GM21367 (cell line): ENCODE measurements at regions not wholly inside any gene's neighbourhood (a gene's known extent, or its start where the extent isn't known, plus 50 kb on each side); places are given as distances from the start of the nearest gene placed in this dataset.

Experiments used
- ATAC-seq: cut with Tn5 transposase; IDR thresholded peaks from one replicate; pipeline ENCODE4 v1.9.1; 2021; ENCODE audit not compliant: unreplicated experiment

DNA sequence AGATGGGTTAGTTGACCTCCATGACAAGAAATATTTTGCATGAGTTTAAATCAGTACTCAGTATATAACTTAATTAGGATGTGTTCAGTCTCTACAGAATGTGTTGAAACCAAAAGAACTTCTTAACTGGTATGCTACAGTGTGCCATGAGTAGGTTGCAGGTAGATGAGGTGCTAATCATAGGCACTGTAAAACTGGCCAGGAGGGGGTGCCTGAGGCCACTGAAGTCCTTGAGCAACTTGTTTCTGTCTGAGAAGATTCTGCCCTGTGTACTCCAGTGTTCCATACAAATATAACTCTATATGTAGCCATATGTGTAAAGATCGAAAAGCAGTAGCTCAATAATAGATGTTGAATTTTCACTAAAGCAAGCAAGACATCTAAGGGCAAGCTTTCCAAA lies 549.2 kb upstream of the KLF12 start:
- no peak for ATAC-seq

DNA sequence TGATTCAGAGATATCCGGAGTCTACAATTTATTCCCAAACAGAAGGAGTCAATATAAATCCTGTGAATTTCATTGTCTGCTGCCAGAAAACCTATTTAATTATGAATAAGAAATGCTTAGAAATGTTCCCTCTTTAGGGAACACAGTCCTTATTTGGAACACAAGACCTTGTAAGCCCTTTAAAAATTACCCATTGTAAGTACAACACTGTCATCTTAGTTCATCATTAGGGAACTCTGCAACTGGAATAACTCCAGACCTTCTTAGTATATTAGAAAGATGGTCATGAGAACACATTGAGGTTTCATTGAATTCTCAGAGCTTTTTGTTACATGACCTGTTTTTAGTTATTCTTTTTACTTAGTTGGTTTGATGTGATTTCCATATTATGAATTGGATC lies 548.5 kb upstream of the KLF12 start:
- ATAC-seq = no peak

- ATAC-seq = no peak
Observed at GRCh38 chr13:74681891-74682290, 547.7 kb upstream of the KLF12 start.

DNA sequence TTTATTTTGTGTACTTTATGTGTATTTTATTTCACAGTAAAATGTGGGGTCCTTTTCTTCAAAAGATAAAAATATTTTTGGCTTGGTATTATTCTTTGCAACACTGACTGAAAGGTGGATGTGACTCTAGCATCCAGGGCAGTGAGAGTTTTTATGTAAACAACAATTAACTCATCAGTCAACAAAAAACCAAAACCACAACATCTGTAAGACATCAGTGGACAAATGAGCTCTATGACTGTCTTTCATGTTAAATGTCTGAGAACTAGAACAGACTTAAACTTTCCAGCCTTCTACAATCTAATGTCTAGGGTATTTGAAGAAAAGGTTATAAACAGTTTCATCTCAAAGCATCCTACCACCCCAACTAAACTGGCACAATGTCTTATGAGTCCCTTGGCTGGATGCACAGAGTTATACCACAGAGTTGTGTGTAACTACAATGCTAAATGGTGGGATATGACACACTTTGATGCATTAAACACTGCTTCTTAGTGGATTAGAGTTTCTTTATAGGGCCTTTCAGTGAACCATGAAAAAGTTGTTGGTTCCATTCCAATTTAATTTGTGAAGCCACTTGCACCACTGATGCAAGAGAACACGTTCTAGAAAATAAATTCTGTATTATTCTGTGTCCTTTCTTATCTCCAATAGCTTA lies 544.2 kb upstream of the KLF12 start:
- no peak for ATAC-seq

- ATAC-seq = no peak
Observed at GRCh38 chr13:74675972-74676371, 541.8 kb upstream of the KLF12 start.

GRCh38 chr13:74675182-74675581 lies 541.0 kb upstream of the KLF12 start:
- ATAC-seq = no peak

GRCh38 chr13:74674720-74675119 lies 540.5 kb upstream of the KLF12 start:
- ATAC-seq = no peak

DNA sequence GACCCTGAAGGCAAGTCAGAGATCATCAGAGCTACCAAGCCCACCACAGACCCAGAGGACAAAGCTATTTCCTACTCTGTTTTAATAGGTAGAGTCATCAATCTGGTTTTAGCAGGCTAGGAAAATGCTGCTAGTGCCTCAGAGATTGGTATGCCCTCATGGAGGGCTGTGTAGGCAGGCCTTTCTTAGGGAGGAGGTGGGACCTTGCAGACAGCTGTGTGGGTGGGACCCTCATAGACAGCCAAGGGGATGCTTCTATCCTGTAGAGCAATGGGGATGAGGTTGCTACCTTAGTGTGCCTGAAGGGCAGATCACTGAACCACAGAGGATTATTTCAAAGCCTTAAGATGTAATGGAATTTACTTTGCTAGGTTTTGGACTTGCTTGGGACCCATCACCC lies 534.9 kb upstream of the KLF12 start:
- ATAC-seq = no peak

- no peak for ATAC-seq
Observed at GRCh38 chr13:74667656-74668203, 533.5 kb upstream of the KLF12 start.

GRCh38 chr13:74662905-74663304 lies 528.7 kb upstream of the KLF12 start:
- ATAC-seq = no peak

DNA sequence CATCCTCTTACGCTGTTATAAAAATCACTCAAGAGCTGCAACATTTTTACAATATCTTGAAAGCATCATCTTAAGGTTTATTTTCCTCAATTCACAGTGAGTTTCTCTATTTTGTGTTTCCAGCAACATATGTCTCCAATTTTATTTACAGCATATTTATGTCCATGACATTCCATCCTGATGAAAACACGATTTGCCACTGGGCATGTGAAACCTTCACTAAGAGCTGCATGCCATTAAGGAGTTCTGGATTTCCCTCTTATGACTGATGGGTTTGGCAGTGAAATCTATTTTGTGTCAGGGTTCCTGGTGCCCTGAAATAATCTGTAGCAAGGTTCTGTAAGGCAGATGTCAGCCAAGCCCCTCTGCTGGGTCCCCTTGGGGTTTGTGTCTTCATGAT lies 527.6 kb upstream of the KLF12 start:
- no peak for ATAC-seq

- ATAC-seq = no peak
Observed at GRCh38 chr13:74657765-74658164, 523.6 kb upstream of the KLF12 start.

GRCh38 chr13:74651121-74651520 lies 516.9 kb upstream of the KLF12 start:
- no peak for ATAC-seq

- ATAC-seq = no peak
Observed at GRCh38 chr13:74647991-74648390, 513.8 kb upstream of the KLF12 start.

- ATAC-seq = no peak
Observed at GRCh38 chr13:74647211-74647610, 513.0 kb upstream of the KLF12 start.

GRCh38 chr13:74646091-74646490 lies 511.9 kb upstream of the KLF12 start:
- ATAC-seq = no peak

- ATAC-seq = no peak
Observed at GRCh38 chr13:74645586-74645985, 511.4 kb upstream of the KLF12 start.

DNA sequence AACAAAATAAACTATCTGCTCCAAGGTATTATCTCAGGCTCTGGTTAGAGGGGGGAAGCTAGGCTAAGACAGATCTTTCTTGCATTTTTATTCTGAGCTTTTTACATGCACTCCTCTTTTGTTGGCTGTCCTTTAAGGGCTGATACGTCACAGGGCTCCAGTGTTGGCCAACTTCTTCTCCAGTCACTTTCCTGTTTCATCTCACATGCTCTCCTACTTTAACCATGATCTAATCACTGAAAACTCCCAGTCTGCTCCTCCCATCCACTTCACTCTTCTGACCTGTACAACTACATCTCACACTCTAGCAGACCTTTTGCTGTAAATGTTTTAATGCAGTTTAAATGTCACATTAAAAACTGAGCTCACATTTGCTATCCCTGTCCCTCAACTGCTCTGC lies 510.0 kb upstream of the KLF12 start:
- no peak for ATAC-seq

DNA sequence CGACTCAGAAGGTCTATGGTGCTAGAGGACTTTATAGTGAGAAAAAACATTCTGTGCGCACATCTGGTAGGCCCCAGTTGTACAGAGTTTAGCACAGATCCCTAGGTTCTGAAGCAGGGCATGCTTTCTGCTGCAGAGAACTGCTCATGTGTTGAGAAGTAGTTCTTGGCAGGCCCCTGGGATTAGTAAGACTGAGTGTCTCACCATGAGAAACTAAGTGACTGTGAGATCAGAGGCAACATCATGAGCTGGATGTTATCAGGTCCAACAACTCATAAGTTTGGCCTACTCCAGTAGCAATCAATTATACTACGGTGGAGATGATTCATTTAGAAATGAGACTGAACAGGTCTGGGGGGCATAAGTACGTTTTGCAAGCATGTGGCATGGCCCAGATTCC lies 507.4 kb upstream of the KLF12 start:
- no peak for ATAC-seq

DNA sequence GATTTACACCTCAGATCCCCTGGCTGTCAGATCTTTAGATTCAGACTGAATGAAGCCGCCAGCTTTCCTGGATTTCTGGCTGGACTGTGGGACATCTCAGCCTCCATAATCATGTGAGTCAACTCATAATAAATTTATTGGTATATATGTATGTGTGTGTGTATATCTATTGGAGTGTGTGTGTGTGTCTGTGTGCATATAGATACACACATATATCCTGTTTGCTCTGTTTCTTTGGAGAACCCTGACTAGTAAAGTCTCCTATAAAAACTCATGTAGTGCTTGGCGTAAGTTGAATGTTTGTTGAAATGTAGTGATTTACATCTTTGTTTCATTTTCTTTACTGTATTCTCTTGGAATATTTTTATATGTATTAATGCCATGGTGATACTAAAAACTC lies 499.5 kb upstream of the KLF12 start:
- ATAC-seq = no peak

DNA sequence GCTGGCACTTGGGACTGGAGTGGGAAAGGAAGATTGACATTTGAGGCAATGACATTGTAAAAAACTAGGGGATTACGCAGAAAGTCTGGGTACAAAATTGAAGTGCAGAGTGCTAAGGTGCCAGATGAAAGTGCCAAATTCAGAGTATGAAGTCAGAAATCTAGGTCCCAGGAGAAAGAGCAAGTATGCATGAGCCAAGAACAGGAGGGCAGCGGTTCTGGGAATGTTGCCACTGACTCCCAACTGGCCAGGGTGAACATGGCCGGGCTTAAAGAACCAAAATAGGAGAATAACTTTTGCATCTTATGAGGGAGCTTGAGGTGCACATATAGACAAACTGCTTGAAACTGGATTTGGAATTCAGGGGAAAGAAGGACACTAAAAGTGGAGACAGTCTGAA lies 495.8 kb upstream of the KLF12 start:
- no peak for ATAC-seq

- ATAC-seq = no peak
Observed at GRCh38 chr13:74625541-74625940, 491.3 kb upstream of the KLF12 start.

GRCh38 chr13:74623761-74624160 lies 489.6 kb upstream of the KLF12 start:
- ATAC-seq = no peak
